IPS DF 4.7 (cell line): ENCODE measurements at regions not wholly inside any gene's neighbourhood (a gene's known extent, or its start where the extent isn't known, plus 50 kb on each side); places are given as distances from the start of the nearest gene placed in this dataset.

Experiments
- DNase-seq: peaks from one replicate; pipeline ENCODE4 v3.0.0-alpha.2; 2013; ENCODE audit warnings: low spot score; ENCODE audit errors: extremely low read depth

- DNase-seq, result no peak
Measured at GRCh38 chr9:108517651-108518365, 338.0 kb downstream of the ACTL7B start.

GRCh38 chr9:108516391-108516790, 339.4 kb downstream of the ACTL7B start:
- no peak for DNase-seq

- no peak for DNase-seq
Measured at GRCh38 chr9:108515856-108516255, 339.9 kb downstream of the ACTL7B start.

- DNase-seq, result no peak
Measured at GRCh38 chr9:108512426-108513173, 343.2 kb downstream of the ACTL7B start.

- no peak for DNase-seq
Measured at GRCh38 chr9:108511307-108511706, 344.5 kb downstream of the ACTL7B start.

- no peak for DNase-seq
Measured at GRCh38 chr9:108496846-108497245, 358.9 kb downstream of the ACTL7B start.

GRCh38 chr9:108489567-108489966, 366.2 kb downstream of the ACTL7B start:
- DNase-seq, result no peak

GRCh38 chr9:108486831-108487230, 369.0 kb downstream of the ACTL7B start:
- DNase-seq, result no peak

GRCh38 chr9:108484468-108484867, 371.3 kb downstream of the ACTL7B start:
- no peak for DNase-seq

- DNase-seq, result no peak
Measured at GRCh38 chr9:108483676-108484075, 372.1 kb downstream of the ACTL7B start.

GRCh38 chr9:108479989-108480652, 375.7 kb downstream of the ACTL7B start:
- no peak for DNase-seq

GRCh38 chr9:108478431-108479332, 377.1 kb downstream of the ACTL7B start:
- DNase-seq, result no peak

- DNase-seq, result no peak
Measured at GRCh38 chr9:108477529-108478006, 378.2 kb downstream of the ACTL7B start.

GRCh38 chr9:108476574-108476973, 379.2 kb downstream of the ACTL7B start:
- no peak for DNase-seq

- DNase-seq, result no peak
Measured at GRCh38 chr9:108475813-108476212, 380.0 kb downstream of the ACTL7B start.

GRCh38 chr9:108474356-108474755, 381.4 kb downstream of the ACTL7B start:
- DNase-seq, result no peak

GRCh38 chr9:108473209-108474112, 382.3 kb downstream of the ACTL7B start:
- DNase-seq, result no peak

GRCh38 chr9:108469654-108470053, 386.1 kb downstream of the ACTL7B start:
- no peak for DNase-seq

GRCh38 chr9:108468364-108468763, 387.4 kb downstream of the ACTL7B start:
- DNase-seq, result peak; percentile 16
